D721Med (cell line): ENCODE measurements at regions not wholly inside any gene's neighbourhood (a gene's known extent, or its start where the extent isn't known, plus 50 kb on each side); places are given as distances from the start of the nearest gene placed in this dataset.

Source experiments
- DNase-seq: peaks from one replicate; pipeline ENCODE4 v3.0.0; 2011; ENCODE audit warnings: low spot score; ENCODE audit not compliant: insufficient read length
- FAIRE-seq: peaks from 2 replicates; lab custom pipeline; 2011; peaks lifted over from hg19 to GRCh38; lab: Jason Lieb, UNC
- CTCF ChIP-seq: IDR thresholded peaks from 2 replicates; pipeline ENCODE4 v1.5.1; 2012; ENCODE audit warnings: mild to moderate bottlenecking, control low read depth; ENCODE audit not compliant: insufficient read depth; ENCODE audit errors: missing control alignments

GRCh38 chr21:35512346-35512745, 463.2 kb upstream of the RUNX1 start:
- TF ChIP-seq CTCF = no peak
- no peak for DNase-seq

GRCh38 chr21:35511696-35512162, 462.6 kb upstream of the RUNX1 start:
- no peak for FAIRE-seq
- no peak for DNase-seq
- no peak for TF ChIP-seq CTCF

More at GRCh38 chr21:35512346-35512745, 463.2 kb upstream of the RUNX1 start:
- no peak for FAIRE-seq

GRCh38 chr21:35510957-35511695, 462.0 kb upstream of the RUNX1 start:
- no peak for TF ChIP-seq CTCF
- no peak for FAIRE-seq
- no peak for DNase-seq

- DNase-seq (no peak), FAIRE-seq (no peak)
- no peak for TF ChIP-seq CTCF
Observed at GRCh38 chr21:35510294-35510693, 461.2 kb upstream of the RUNX1 start.

GRCh38 chr21:35509001-35509704, 460.1 kb upstream of the RUNX1 start:
- FAIRE-seq (no peak), DNase-seq (no peak)
- no peak for TF ChIP-seq CTCF

GRCh38 chr21:35508139-35508888, 459.2 kb upstream of the RUNX1 start:
- no peak for TF ChIP-seq CTCF
- DNase-seq (no peak), FAIRE-seq (no peak)
